ENCODE measurements at regions not wholly inside any gene's neighbourhood (a gene's known extent, or its start where the extent isn't known, plus 50 kb on each side); places are given as distances from the start of the nearest gene placed in this dataset.
"Not testable (repeated sequence)": the region's sequence is repeated elsewhere in the genome, so short reads cannot be mapped to it uniquely, and the experiment has no call there.

- no peak for DNase-seq (ENCODE audit: low spot score)
Measured at GRCh38 chr2:109719871-109720270, 74.2 kb upstream of the RGPD5 start.

DNA sequence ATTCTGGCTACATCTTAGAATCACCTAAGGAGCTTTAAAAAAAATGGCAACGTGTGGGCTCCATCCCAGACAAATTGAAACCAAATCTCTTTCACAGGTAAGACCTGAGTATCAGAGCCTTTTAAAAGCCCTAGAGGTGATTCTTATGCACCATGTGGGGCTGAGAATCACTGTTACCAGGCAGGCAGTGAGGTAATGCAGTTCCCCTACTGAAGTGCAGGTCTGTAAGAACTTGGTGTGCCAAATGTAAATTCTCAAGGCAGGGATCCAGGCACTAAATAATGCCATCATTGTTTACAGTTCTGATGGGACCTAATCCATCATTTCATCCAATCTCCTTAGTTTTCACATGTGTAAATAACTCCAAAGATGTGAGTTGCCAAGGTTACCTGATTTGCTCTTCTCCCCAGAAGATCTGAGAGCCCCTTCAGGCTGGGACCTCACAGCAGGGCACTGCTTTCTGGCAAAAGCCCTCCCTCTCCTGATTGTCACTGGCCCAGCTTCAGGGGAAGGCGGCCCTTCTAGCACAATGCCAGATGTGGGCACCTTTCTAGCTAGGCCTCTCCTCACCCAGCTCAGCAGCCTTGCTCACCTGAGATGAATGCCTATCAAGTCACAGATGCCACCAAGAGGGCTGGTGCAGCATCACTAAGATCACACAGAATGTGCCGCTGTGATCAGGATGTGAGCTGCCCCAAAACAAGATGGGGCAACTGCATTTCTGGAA, 73.6 kb upstream of the RGPD5 start:
- DNase-seq (ENCODE audit: low spot score) = no peak

DNA sequence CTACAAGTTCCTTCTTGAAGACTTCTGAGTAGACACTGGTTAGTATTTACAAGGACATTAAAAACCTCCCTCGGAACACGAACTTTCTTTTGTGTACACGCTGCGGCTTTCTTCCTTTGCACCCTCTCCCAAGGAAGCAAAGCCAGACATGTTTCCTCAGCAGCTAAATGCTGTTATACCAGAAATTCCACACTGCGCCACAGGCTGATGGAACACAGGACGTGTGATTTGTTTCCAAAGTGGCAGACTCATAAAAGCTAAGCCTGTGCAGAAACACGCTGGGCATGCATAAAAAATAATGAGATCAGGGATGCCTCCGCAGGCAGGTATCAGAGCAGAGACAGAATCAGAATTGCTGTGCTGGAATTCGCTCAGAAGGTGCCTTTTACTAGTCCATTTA, 73.0 kb upstream of the RGPD5 start:
- DNase-seq (ENCODE audit: low spot score) = no peak

- DNase-seq (ENCODE audit: low spot score) = no peak
Measured at GRCh38 chr2:109721626-109722025, 72.5 kb upstream of the RGPD5 start.

DNA sequence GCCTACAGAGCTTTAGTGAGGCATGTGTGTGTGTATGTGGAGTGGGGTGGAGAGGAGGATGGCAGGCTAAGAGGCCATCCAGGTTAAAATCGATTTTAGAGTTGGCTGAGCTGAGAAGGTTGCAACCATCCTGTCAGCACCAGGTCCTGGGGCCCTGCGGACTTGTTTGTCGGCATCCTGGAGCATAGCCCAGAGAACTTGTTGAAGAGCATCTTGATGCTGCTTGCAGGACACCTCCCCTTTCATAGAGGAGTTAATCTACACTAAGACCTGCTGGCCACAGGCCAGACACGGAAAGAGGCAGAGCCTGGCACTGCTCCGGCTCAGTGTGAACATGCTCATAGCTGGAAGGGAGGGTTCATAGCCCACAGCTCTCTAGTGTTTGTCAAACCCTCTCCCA, 72.1 kb upstream of the RGPD5 start:
- no peak for DNase-seq (ENCODE audit: low spot score)

GRCh38 chr2:109722640-109723039, 71.5 kb upstream of the RGPD5 start:
- not testable (repeated sequence) for DNase-seq (ENCODE audit: low spot score)

DNA sequence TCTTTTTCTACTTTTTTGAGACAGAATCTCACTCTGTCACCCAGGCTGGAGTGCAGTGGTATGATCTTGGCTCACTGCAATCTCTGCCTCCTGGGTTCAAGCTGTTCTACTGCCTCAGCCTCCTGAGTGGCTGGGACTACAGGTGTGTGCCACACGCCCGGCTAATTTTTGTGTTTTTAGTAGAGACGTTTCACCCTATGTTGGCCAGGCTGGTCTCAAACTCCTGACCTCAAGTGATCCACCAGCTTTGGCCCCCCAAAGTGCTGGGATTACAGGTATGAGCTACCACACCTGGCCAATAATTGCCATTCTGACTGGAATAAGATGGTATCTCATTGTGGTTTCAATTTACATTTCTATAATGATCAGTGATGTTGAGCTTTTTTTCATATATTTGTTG, 71.0 kb upstream of the RGPD5 start:
- DNase-seq (ENCODE audit: low spot score) = not testable (repeated sequence)

DNA sequence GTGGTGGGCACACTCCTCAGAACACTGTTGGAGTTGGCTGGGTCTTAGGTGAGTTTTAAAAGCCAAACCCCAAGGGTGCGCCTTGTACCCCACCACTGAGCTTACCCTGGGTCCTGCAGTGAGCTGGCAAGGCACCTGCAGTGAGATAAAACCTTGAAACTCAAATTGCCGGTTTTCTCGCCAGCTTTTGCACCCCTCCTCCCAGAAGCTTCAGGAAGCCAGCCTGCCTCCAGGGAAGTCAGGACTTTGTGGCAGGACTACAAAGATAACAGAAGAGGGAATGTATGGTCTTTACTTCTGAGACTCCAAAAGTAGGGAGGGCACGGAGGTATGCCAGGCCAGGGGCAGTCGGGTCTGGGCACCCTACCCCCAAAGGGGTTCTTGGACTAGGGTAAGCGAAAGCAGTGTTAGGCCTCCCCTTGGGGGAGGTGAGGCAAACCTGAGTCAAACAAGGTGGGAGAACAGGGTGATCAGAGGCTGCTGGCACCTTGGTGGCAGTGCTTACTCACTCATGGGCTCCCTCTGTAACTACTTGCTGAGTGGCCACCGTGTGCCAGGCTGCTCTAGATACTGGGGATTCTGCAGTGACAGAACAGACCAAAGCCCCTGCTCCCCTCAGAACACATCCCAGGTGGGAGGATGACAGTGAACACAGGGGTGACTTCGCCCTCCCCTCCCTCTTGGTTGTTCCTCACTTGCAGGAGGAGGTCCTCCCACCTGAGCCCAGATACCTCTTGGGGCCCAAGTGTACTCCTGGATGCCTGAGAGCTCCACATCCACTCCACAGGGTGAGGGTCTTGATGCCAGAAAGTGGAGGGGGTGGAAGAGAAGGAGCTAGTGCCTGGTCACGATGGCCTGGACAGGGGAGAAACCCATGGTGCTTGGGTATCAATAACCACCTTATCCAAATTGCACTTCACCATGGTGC, 69.3 kb upstream of the RGPD5 start:
- DNase-seq (ENCODE audit: low spot score) = no peak

DNA sequence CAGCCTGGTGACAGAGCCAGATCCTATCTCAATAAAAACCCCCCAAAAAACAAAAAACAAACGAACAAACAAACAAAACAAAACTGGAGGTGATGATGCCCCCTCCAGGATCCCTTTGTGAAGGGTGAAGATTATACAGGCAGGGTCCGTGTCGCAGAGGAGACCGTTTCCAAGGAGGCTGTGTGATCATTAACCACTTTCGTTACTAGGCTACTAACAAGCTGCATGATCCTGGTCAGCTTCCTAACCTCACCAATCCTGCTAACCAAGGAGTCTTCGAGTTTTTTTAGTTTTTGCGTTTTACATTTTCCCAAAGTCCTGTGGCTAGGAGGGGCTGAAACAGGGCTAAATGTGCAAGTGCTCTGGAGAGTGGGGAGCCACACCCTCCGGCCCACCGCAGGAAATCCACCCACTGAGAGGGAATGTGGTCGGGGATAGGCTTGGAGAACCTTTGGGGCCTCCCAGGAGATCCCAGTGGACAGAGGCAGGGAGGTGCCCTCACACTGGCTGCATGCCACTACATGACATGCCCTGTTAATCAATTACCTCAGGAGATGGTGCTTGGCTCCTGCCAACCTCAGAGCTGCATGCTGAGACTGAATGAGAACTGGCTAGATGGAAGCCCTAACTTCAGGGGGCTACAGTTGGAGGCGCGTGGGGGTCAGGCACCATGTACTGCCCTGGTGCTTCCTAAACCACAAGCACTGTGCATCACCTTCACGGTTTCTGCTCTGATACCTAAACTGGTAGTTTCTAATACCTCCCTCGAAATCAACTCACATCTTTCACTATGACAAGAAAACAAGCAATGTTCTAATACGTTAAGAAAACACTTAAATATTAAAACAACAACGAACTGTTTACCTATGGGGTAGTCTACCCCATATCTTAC, 67.5 kb upstream of the RGPD5 start:
- no peak for DNase-seq (ENCODE audit: low spot score)

DNA sequence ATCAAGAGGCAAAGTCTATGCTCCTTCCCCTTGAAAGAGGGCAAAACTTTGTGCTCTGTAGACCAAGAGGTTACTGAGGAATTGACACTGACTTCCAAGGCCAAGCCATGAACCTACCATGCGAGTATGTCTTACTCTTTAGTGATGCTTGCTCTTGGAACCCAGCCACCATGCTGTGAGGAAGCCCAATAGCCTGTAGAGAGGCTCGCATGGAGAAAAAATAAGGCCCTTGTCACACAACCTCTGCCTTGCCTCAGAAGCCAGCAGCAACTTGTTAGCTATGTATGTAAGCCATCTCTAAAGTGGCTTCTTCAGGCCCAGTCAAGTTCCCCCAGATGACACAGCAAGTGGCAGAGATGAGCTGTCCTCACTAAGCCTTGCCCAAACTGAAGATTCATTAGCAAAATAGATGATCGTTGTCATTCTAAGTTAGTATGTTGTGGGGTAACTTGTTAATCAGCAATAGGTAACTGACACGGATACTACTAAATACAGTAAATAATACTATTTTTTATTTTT, 66.1 kb upstream of the RGPD5 start:
- no peak for DNase-seq (ENCODE audit: low spot score)

GRCh38 chr2:109733746-109734145, 60.4 kb upstream of the RGPD5 start:
- DNase-seq (ENCODE audit: low spot score) = not testable (repeated sequence)

- DNase-seq (ENCODE audit: low spot score) = peak; percentile 38
Measured at GRCh38 chr2:109736177-109736827, 57.8 kb upstream of the RGPD5 start.

Data from hepatic stellate cell (primary cell).